ENCODE measurements at regions not wholly inside any gene's neighbourhood (a gene's known extent, or its start where the extent isn't known, plus 50 kb on each side); places are given as distances from the start of the nearest gene placed in this dataset.
"Not testable (repeated sequence)": the region's sequence is repeated elsewhere in the genome, so short reads cannot be mapped to it uniquely, and the experiment has no call there.

DNA sequence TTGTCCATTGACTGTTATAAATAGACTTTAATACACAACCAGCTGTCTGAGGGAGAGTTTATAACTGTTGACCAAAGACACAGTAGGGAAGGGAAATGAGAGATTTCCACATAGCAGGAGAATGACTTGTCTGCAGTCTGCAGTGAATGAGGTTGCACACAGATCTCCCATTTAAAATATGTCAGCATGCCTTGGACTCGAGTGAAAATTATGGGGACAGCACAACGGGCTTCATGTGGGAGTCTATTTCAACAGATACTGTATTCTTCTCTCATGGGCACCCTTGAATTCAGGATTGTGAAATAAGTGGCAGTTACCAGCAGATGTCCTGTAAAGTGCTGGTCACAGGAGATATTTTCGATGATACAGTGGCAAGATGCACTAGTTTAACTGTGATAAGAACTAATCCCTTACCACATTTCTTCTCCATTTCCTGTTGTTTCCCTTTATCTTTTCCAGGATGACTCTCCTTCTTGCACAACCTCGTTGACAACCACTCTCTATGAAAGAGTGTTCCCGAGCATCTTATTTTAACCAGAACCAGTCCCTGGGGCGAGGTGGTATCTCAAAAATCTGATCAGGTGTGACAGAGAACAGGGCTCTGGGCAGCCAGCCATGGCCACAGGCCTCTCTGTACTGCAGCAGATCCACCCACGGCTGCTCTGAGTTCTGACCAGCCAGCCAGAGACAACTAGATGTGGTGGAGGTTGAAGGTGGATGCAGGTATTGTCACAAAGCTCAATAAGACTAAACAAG, 51.5 kb upstream of the MAP3K1 start:
- peak; percentile 43 to 79 for DNase-seq
- TF ChIP-seq GATA1 (IDR thresholded peaks at IDR 0.05; ENCODE audit: low read depth, low read length) (no peak), POLR2A (IDR thresholded peaks at IDR 0.05; ENCODE audit: low read length) (no peak)

DNA sequence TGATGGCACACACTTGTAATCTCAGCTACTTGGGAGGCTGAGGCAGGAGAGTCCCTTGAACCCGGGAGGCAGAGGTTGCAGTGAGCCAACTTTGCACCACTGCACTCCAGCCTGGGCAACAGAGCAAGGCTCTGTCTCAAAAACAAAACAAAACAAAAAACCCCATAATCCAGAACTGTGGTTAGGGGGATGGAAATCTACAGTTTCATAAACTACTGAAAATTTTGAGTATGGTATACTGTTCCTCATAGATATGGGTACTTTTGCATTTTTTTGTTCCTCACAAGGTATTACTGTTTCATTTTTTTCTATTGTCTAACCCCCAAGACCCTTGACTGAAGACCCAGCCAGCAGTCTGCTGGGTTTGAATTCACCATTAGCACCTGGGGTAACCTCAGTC, 52.2 kb upstream of the MAP3K1 start:
- TF ChIP-seq POLR2A (IDR thresholded peaks at IDR 0.05; ENCODE audit: low read length) (no peak), GATA1 (IDR thresholded peaks at IDR 0.05; ENCODE audit: low read depth, low read length) (no peak)
- DNase-seq = no peak

DNA sequence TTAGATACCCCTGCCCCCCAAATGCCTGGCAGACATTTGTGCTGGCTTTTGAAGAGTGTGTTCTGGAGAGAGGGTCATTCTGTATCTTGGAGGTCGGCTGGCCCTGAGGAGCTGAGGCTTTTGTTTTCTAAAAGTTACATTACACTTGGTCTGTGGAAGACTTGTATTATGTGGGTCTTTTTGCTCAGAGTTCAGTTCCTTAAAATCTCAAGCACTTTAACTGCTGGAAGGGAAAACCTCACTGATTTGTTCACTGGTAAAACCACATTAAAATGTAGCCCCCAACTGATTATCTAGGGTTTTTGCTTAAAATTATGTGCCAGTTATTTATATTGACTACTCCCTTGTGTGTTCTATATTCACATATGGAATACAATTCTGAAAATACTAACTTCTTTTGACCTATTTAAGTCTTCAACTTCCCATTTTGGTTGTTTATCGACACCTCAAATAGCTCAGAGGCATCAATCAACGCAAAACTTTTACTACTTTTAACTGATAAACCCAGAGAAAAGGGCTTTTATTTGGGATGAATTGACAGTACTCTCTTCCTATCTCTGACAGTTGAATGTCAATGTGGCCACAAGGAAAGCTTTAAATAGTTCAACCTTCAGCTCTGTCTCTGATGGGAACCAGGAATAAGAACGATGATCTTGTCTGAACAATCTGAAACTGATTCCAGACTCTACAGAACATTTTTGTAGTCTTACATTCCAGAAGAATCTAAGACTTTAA, 54.0 kb upstream of the MAP3K1 start:
- TF ChIP-seq GATA1 (IDR thresholded peaks at IDR 0.05; ENCODE audit: low read depth, low read length) (no peak), POLR2A (IDR thresholded peaks at IDR 0.05; ENCODE audit: low read length) (no peak)
- no peak for DNase-seq

DNA sequence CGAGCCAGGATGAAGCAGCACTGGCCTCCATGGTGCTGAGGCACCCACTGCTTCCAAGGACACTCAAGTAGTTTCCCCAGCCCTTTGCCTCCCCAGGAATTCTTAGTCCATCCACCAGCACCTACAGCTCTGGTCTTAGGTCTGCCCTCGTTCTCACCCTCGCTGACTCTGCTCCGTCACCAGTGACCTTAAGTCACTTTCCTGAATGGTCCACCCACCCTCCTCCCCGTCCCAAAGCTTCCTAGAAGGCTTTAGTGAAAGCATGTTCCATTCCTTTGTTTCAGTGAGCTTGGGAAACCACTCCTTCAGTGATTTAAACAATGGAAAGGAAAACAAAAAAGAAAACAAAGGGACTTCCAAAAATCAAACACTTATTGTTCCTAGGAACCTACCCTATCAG, 54.6 kb upstream of the MAP3K1 start:
- TF ChIP-seq POLR2A (IDR thresholded peaks at IDR 0.05; ENCODE audit: low read length) = no peak
- no peak for TF ChIP-seq GATA1 (IDR thresholded peaks at IDR 0.05; ENCODE audit: low read depth, low read length)
- no peak for DNase-seq

DNA sequence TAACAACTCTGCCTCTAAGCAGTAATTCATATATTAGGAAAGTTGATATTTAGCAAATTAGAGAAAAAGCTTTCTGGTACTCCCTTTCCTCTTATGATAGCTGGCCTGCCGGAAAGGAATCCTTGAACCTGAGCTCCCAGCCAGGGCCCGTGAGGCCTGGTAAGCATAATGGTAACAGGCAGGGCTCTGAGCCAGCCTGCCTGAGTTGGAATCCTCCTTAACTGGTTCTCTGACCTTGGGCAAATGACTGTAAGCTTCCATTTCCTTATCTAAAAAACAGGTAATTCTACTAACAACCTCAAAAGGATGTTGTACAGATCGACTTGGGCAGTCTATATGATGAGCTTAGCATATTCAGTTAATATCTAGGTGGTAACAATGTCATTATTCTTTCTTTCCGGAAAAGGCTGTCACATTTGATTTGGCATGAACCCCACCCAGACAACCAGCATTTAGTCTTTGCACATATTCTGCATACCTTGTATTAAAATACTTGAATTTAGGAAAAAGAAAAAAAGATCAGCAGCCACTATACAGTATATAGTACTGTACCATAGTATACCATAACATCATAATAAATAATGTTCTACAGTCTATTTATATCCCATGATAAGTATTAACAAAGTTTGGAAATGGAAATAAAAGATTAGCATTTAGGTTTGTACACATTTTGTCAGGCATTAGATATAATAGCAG, 55.7 kb upstream of the MAP3K1 start:
- DNase-seq = no peak
- TF ChIP-seq POLR2A (IDR thresholded peaks at IDR 0.05; ENCODE audit: low read length) (no peak), GATA1 (IDR thresholded peaks at IDR 0.05; ENCODE audit: low read depth, low read length) (no peak)

DNA sequence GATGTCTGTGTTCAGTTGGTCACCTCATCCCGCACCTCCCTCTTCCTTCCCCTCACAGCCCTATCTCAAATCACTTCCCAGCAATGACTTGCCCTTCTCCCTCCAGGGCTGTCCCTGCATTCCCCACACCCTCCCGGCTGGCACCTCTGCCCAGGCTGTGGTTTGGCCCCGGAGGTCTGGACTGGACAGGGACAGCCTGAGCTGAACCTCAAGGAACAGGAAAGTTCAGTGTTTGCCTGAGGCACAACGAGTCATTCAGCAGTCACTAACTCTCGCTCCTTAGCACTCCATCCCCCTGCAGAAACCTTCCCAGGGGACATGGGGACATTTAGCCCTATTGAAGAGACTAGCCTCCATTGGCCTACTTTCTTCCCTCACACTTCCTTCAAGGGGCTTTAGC, 58.3 kb upstream of the MAP3K1 start:
- DNase-seq = no peak
- TF ChIP-seq POLR2A (IDR thresholded peaks at IDR 0.05; ENCODE audit: low read length) (no peak), GATA1 (IDR thresholded peaks at IDR 0.05; ENCODE audit: low read depth, low read length) (no peak)

DNA sequence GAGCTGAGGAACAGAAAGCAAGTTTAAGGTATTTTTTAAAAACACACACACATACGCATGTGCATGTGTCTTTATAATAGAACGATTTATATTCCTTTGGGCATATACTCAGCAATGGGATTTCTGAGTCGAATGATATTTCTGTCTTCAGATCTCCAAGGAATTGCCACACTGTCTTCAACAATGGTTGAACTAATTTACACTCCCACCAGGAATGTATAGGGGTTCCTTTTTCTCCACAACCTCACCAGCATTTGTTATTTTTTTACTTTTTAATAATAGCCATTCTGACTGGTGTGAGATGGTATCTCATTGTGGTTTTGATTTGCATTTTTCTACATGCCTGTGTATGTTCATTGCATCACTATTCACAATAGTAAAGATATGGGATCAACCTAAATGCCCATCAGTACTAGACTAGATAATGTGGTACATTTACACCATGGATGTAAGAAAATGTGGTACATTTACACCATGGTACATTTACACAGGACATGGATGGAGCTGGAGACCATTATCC, 60.3 kb upstream of the MAP3K1 start:
- no peak for DNase-seq
- TF ChIP-seq POLR2A (IDR thresholded peaks at IDR 0.05; ENCODE audit: low read length) (no peak), GATA1 (IDR thresholded peaks at IDR 0.05; ENCODE audit: low read depth, low read length) (no peak)

DNA sequence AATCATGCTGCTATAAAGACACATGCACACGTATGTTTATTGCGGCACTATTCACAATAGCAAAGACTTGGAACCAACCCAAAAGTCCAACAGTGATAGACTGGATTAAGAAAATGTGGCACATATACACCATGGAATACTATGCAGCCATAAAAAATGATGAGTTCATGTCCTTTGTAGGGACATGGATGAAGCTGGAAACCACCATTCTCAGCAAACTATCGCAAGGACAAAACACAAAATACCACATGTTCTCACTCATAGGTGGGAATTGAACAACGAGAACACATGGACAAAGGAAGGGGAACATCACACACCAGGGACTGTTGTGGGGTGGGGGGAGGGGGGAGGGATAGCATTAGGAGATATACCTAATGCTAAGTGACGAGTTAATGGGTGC, 61.8 kb upstream of the MAP3K1 start:
- not testable (repeated sequence) for DNase-seq

DNA sequence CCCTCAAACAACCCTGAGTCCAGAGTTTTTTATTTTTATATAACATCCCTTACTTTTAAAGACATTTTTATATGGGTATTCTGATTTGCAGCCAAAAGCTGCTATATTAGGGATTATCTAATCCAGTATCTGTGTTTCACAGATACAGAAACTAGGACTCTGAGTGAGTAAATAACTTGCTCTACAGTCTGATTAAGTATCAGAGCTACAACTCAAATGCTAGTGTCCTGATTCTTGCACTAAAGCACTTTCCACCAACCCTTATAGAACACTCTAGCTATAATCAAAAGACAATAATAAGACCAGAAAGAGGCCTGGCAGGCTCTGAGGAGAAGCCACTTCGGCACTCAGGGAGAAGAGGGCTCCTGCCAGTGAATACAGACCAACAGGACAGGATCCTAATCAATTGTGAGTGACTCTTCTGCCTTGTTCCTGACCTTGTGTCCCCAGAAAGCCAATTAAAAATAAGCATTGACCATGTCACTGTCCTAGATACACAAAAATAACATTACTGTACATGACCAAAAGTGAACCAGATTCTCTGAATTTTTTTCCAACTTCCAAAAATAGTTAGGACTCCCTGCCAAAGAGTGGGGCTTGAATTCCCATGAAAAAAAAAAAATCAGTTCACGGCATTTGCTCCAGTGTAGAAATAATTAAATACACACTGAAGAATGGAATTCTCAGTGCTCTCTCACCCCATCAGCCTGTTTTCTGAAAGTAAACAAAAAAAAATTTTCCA, 63.6 kb upstream of the MAP3K1 start:
- TF ChIP-seq GATA1 (IDR thresholded peaks at IDR 0.05; ENCODE audit: low read depth, low read length) (no peak), POLR2A (IDR thresholded peaks at IDR 0.05; ENCODE audit: low read length) (no peak)
- no peak for DNase-seq

DNA sequence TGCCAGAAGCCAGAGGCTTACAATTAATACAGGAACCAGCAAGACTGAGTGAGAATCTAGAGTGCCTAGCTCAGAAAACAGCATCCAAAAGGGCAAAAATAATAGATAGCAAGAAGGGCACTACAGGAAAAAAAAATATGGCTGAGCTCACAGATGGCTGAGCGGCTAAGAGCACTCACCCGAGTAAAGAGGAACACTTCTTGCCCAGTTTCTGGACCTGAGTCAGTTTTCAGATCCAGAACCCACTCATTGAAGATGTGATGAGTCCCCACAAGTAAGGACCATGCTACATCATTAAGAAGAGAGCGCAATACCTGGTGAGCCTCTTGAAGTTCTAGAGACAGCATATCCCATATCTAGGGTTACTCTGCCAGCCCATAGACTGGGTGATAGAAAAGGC, 65.5 kb upstream of the MAP3K1 start:
- TF ChIP-seq POLR2A (IDR thresholded peaks at IDR 0.05; ENCODE audit: low read length) (no peak), GATA1 (IDR thresholded peaks at IDR 0.05; ENCODE audit: low read depth, low read length) (no peak)
- DNase-seq = no peak

DNA sequence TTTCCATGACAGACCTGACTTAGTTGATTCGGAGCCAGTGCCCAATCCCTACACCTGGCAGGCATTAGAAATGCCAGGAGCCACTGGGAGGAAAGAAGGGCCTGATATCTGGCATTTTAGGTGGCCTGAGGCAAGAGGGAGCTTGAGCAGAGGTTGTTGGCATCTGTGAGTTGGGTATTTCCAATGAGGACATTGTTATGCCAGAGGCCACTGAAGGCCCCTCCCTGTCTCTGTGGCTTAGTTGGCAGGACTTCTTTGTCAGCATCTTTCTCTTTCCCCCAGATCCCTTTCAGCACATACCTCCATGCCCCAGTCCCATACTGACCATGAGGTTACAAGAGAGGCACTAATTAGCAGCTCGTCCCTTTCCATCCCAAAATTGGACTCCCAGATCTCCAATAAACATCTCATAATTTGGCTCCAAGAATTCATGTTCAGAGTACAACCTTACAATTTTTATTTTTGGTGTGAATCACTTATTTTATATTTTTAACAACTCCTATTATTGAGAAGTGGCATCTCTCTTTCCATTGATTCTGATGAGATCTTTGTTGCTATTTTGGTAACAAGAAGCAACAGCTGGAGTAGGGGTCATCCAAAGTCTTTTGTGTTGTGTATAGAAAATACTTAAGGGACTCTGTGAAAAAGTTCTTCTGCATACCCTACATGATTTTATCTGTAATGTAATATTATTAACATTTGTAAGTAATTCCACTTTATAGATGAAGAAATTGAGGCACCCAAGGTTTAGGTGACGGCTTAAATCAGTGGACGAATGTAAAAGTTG, 68.6 kb upstream of the MAP3K1 start:
- TF ChIP-seq GATA1 (IDR thresholded peaks at IDR 0.05; ENCODE audit: low read depth, low read length) (no peak), POLR2A (IDR thresholded peaks at IDR 0.05; ENCODE audit: low read length) (no peak)

DNA sequence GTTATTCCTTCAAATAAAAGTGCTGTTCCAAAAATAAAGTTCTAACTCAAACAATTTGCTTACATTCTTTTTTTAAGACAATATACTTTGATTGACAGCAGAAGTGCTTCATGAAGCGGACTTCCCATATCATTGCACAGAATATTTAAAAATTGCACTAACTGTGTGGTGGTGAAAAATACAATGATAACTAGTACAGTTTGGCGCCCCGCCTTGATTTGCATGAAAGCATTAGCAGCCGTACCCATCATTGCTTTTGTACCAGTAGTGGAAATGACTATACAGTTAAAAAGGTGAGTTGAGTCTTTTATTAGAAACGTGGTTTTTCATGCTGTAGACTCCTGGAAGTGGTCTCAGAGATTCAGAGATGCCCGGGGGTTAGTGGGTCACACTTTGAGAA, 69.5 kb upstream of the MAP3K1 start:
- TF ChIP-seq GATA1 (IDR thresholded peaks at IDR 0.05; ENCODE audit: low read depth, low read length) = no peak
- no peak for TF ChIP-seq POLR2A (IDR thresholded peaks at IDR 0.05; ENCODE audit: low read length)
- DNase-seq = no peak

More for the DNA sequence above, 68.6 kb upstream of the MAP3K1 start:
- DNase-seq = no peak

DNA sequence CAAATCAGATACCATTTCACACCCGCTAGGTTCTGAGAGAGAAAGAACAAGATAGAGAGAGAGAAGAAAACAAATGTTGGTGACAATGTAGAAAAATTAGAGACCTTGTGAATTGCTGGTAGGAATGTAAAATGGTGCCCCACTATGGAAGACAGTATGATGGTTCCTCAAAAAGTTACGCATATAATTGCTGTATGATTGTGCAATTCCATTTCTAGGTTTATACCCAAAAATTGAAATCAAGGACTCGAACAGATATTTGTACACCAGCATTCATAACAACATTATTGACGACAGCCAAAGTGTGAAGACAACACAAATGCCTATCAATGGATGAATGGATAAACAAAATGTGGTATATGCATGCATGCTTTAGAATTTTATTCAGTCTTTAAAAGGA, 74.5 kb upstream of the MAP3K1 start:
- no peak for DNase-seq
- TF ChIP-seq POLR2A (IDR thresholded peaks at IDR 0.05; ENCODE audit: low read length) = no peak
- no peak for TF ChIP-seq GATA1 (IDR thresholded peaks at IDR 0.05; ENCODE audit: low read depth, low read length)

Data from erythroblast (primary cell).